ENCODE measurements at regions not wholly inside any gene's neighbourhood (a gene's known extent, or its start where the extent isn't known, plus 50 kb on each side); places are given as distances from the start of the nearest gene placed in this dataset.

- TF ChIP-seq CTCF (conservative IDR thresholded peaks at IDR 0.05) (no peak), ZFX (IDR thresholded peaks at IDR 0.05) (no peak)
Measured at GRCh38 chr17:63029541-63029940, 63.5 kb downstream of the TANC2 start.

Measured in C4-2B (cell line).